ENCODE measurements at regions not wholly inside any gene's neighbourhood (a gene's known extent, or its start where the extent isn't known, plus 50 kb on each side); places are given as distances from the start of the nearest gene placed in this dataset.

DNA sequence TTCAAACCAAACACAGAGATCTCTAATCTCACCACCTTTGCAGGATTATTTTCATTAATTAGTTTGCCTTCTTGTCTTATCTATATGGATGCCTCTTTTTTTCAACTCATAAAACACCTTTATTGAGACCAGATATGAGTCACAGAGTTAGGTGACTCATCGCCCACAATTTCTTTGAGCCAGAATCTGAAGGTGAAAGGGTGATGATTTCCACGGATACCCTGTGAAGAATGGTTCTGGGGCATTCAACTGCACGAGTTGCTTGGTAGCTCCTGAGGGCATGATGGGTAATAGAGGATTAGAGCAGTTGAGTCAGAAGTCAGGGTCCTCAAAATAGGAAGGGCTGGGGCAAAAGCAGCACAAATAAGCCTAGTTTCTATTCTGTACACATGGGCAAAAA is 128.2 kb downstream of the TBX19 start:
- Mint-ChIP-seq H3K36me3 (no peaks in the 10 kb centered on the region), H3K9me3 (peaks cover 0 to 2% of the 10 kb centered on the region in 2 donors), H3K4me3 (peak overlapping the region; percentile 62), H3K4me1 (peaks cover 42 to 50% of the 10 kb centered on the region in 2 donors), H3K27ac (peak overlapping the region; percentile 72 to 87), H3K27me3 (ENCODE audit: low read depth in 2 of 2) (no peaks in the 10 kb centered on the region)
- H3K27ac ChIP-seq (ENCODE audit: low read length): no peak overlapping the region
- peak; percentile 63 to 76 (median 71) for ATAC-seq
- WGBS (ENCODE audit: insufficient coverage): 33% methylated on average over 3 of the region's 3 CpGs
- H3K4me1 ChIP-seq (ENCODE audit: control insufficient read depth, insufficient read depth, low read length): peaks cover 30% of the 10 kb centered on the region
- TF ChIP-seq, protein P1, sequence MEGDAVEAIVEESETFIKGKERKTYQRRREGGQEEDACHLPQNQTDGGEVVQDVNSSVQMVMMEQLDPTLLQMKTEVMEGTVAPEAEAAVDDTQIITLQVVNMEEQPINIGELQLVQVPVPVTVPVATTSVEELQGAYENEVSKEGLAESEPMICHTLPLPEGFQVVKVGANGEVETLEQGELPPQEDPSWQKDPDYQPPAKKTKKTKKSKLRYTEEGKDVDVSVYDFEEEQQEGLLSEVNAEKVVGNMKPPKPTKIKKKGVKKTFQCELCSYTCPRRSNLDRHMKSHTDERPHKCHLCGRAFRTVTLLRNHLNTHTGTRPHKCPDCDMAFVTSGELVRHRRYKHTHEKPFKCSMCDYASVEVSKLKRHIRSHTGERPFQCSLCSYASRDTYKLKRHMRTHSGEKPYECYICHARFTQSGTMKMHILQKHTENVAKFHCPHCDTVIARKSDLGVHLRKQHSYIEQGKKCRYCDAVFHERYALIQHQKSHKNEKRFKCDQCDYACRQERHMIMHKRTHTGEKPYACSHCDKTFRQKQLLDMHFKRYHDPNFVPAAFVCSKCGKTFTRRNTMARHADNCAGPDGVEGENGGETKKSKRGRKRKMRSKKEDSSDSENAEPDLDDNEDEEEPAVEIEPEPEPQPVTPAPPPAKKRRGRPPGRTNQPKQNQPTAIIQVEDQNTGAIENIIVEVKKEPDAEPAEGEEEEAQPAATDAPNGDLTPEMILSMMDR (IDR thresholded peaks at IDR 0.05): no peak
- H3K9me3 ChIP-seq (ENCODE audit: control insufficient read depth, insufficient read depth, low read length): peaks cover 5% of the 10 kb centered on the region
- no peaks in the 10 kb centered on the region for H3K27me3 ChIP-seq (ENCODE audit: control insufficient read depth, insufficient read depth, low read length)
- H3K36me3 ChIP-seq (ENCODE audit: control insufficient read depth, insufficient read depth, low read length): no peaks in the 10 kb centered on the region
- intact Hi-C loops (cut with micrococcal nuclease): loop anchor here (5.0 kb wide), 2 partner anchors 47 to 67 kb away; no protein-coding TSS in a partner anchor
- no peak overlapping the region for H3K4me3 ChIP-seq (ENCODE audit: low read length)
- peak in 1 of 2 donors; percentile 74 for DNase-seq

DNA sequence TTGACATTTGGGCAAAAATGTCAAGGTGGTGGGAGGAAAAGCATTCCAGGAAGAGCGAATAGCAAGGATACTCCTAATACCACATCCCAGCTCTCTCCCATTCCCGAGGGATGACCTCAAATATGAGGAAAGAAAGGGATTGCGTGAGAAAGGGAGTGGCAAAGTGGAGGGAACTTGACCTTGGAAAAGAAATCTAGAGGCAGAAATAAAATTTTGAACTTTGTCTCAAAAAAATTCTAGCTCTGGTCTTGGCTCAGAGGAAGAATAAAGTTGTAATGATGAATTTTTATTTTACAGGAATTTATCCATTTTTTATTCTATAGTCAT is 127.8 kb downstream of the TBX19 start:
- intact Hi-C loops (cut with micrococcal nuclease): loop anchor here (5.0 kb wide), 2 partner anchors 46 to 66 kb away; no protein-coding TSS in a partner anchor
- Mint-ChIP-seq H3K27ac (peak overlapping the region; percentile 72 to 87), H3K4me3 (peak overlapping the region; percentile 72), H3K27me3 (ENCODE audit: low read depth in 2 of 2) (no peaks in the 10 kb centered on the region), H3K4me1 (peaks cover 42 to 50% of the 10 kb centered on the region in 2 donors), H3K9me3 (peaks cover 0 to 2% of the 10 kb centered on the region in 2 donors), H3K36me3 (no peaks in the 10 kb centered on the region)
- no peaks in the 10 kb centered on the region for H3K27me3 ChIP-seq (ENCODE audit: control insufficient read depth, insufficient read depth, low read length)
- TF ChIP-seq, protein P1 (IDR thresholded peaks at IDR 0.05): no peak
- H3K9me3 ChIP-seq (ENCODE audit: control insufficient read depth, insufficient read depth, low read length): peaks cover 5% of the 10 kb centered on the region
- peaks cover 30% of the 10 kb centered on the region for H3K4me1 ChIP-seq (ENCODE audit: control insufficient read depth, insufficient read depth, low read length)
- H3K4me3 ChIP-seq (ENCODE audit: low read length): no peak overlapping the region
- 100% methylated on average over 1 of the region's 3 CpGs for WGBS (ENCODE audit: insufficient coverage)
- H3K36me3 ChIP-seq (ENCODE audit: control insufficient read depth, insufficient read depth, low read length): no peaks in the 10 kb centered on the region
- peak overlapping the region; percentile 11 for H3K27ac ChIP-seq (ENCODE audit: low read length)
- ATAC-seq: no peak
- DNase-seq: no peak

DNA sequence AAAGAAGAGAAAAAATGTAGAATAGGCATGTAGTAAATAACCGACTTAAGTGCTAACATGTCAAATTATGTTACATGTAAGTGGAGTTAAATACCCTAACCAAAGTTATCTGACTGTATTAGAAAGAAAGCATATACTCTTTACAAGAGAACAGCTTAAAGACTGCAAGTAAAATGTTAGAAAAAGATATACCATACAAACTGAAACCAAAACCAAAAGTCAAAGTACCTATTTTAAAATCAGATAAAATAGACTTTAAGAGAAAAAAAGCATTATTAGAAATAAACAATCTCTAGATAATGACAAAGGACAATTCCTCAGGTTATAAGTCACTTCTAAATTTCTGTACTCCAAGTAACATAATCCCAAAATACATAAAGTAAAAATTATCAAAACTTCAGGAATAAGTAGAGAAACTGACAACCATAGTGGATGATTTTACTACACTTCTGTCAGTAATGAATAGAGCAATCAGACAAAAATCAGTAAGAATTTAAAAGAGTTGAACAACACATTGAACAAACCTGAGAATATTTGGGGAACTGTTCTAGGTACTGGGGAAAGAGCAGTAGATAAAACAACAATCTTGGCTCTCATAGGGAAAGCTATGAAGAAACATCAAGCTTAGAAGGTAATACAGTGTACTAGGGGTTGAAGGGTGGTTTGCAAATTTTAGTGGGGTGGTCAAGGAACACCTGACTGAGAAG is 127.3 kb downstream of the TBX19 start:
- Mint-ChIP-seq H3K4me3 (peak overlapping the region; percentile 72), H3K9me3 (peaks cover 0 to 2% of the 10 kb centered on the region in 2 donors), H3K4me1 (peaks cover 42 to 45% of the 10 kb centered on the region in 2 donors), H3K27ac (peak overlapping the region; percentile 72 to 87), H3K36me3 (no peaks in the 10 kb centered on the region), H3K27me3 (ENCODE audit: low read depth in 2 of 2) (no peaks in the 10 kb centered on the region)
- peak overlapping the region; percentile 11 for H3K27ac ChIP-seq (ENCODE audit: low read length)
- H3K9me3 ChIP-seq (ENCODE audit: control insufficient read depth, insufficient read depth, low read length): peaks cover 5% of the 10 kb centered on the region
- DNase-seq: peak in 1 of 2 donors; percentile 17
- TF ChIP-seq, protein P1 (IDR thresholded peaks at IDR 0.05): no peak
- H3K27me3 ChIP-seq (ENCODE audit: control insufficient read depth, insufficient read depth, low read length): no peaks in the 10 kb centered on the region
- no peaks in the 10 kb centered on the region for H3K36me3 ChIP-seq (ENCODE audit: control insufficient read depth, insufficient read depth, low read length)
- H3K4me3 ChIP-seq (ENCODE audit: low read length): no peak overlapping the region
- no CpG with 5 or more reads among the region's 1 CpG for WGBS (ENCODE audit: insufficient coverage)
- intact Hi-C loops (cut with micrococcal nuclease): loop anchor here (5.0 kb wide), 2 partner anchors 46 to 66 kb away; no protein-coding TSS in a partner anchor
- peaks cover 30% of the 10 kb centered on the region for H3K4me1 ChIP-seq (ENCODE audit: control insufficient read depth, insufficient read depth, low read length)
- ATAC-seq: no peak

Measured in natural killer cell (primary cell).